GM12872 (cell line): ENCODE measurements at regions not wholly inside any gene's neighbourhood (a gene's known extent, or its start where the extent isn't known, plus 50 kb on each side); places are given as distances from the start of the nearest gene placed in this dataset.

ENCODE experiments used
- CTCF ChIP-seq: IDR thresholded peaks from 3 replicates; pipeline ENCODE4 v1.5.1; 2011; ENCODE audit warnings: low read depth, mild to moderate bottlenecking, low read length, moderate library complexity; ENCODE audit not compliant: insufficient read depth

DNA sequence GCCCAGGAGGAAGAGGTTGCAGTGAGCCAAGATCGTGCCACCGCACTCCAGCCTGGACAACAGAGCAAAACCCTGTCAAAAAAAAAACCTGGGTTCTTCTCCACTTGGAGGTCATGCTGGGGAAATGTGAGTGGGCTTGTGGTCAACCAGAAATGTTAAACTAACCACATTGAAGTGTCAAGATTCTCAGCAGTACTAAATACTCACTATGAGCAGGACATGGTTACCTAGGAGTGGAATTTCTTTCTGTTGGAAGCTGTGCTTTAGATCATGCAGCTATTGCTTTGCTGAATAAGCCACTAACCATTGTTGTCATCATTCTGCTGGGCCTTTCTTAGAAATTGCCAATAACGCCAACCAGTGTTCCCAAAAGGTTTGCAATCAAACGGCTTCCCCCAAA lies 253.3 kb upstream of the TSHZ3 start:
- TF ChIP-seq CTCF: no peak

- no peak for TF ChIP-seq CTCF
These were observed 255.3 kb upstream of the TSHZ3 start for GRCh38 chr19:31604493-31605040.

GRCh38 chr19:31610018-31610417 lies 260.8 kb upstream of the TSHZ3 start:
- TF ChIP-seq CTCF: no peak

GRCh38 chr19:31611046-31611877 lies 262.0 kb upstream of the TSHZ3 start:
- TF ChIP-seq CTCF: no peak

DNA sequence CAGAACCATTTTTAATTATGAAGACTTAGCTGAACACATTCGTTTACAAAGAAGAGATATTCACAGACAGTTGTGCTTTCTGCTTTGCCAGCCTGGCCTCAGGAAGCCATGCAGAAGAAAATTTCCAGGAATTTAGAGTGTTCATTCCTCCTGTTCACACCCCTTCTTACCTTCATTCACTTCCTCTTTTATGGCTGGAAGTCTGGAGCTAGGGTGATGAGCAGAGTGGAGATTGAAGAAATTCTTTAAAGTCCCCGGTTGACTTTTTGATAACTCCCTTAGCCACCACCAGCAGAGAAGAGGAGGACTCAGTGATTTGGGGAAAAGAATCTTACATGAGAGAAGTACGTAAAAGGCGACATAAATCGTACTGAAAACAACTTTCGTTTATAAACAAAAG lies 263.6 kb upstream of the TSHZ3 start:
- no peak for TF ChIP-seq CTCF

DNA sequence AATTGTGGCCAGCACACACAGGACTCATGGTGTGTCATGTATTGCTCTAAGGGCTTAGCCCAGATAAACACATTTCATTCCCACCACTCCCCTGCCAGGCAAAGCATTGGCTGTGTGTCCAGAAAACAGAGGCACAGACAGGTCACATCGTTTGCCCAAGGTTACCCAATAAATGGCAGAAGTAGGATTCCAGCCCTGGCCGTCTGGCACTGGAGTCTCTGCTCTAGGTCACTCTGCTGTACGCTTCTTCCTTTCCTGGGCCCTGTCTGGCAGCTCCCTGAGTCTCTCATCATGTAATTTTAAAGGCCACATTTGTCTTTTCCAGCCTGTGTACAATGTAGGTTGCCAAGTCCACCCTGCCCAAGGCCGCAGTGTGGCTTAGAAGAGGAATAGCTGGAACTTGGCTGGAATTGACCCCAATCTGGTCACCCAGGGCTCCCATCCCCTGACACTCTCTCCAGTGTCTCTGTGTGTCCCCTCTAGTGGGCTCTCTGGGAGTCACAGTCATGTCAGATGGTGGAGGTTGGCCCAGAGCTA lies 264.5 kb upstream of the TSHZ3 start:
- no peak for TF ChIP-seq CTCF

DNA sequence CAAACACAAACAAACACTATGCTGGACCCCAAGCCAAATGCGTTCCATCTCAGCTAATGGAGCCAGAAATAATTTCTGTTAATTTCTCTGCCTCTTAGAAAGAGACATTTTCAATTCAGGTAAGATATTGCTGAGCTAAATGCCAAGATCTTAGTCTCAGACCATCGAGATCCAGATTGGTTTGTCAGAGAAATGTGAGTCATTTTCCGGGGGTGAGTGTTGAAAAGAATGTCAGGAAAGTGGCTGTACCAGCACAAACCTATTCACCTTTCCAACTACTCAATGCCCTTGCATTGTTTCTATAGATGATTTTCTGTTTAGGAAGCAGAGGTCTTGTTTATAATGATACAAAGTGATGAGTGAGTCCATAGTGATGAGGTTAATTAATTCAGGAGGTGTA lies 266.8 kb upstream of the TSHZ3 start:
- TF ChIP-seq CTCF: no peak
